ENCODE measurements at regions not wholly inside any gene's neighbourhood (a gene's known extent, or its start where the extent isn't known, plus 50 kb on each side); places are given as distances from the start of the nearest gene placed in this dataset.

- TF ChIP-seq ZNF274 (IDR thresholded peaks at IDR 0.05; ENCODE audit: low read depth, low read length), result no peak
- no peak for TF ChIP-seq SUZ12 (IDR thresholded peaks at IDR 0.05; ENCODE audit: extremely low read depth, insufficient read depth, insufficient read length)
- TF ChIP-seq YY1 (IDR thresholded peaks at IDR 0.05; ENCODE audit: insufficient read depth, insufficient read length), result no peak
Measured at GRCh38 chr2:59851836-59852475, 701.5 kb downstream of the BCL11A start.
